Fibroblast of mammary gland (primary cell): ENCODE measurements at regions not wholly inside any gene's neighbourhood (a gene's known extent, or its start where the extent isn't known, plus 50 kb on each side); places are given as distances from the start of the nearest gene placed in this dataset.

Source experiments
- DNase-seq: peaks from one replicate; pipeline ENCODE4 v3.0.0-alpha.2; 2010; ENCODE audit warnings: low read depth
- H3K4me3 ChIP-seq: 2 replicates; pipeline ENCODE4 v1.5.1; 2011; ENCODE audit warnings: low read depth, mild to moderate bottlenecking, low read length, moderate library complexity; ENCODE audit not compliant: control insufficient read depth
- TF ChIP-seq, protein P1 (sequence below): conservative IDR thresholded peaks from 2 replicates; pipeline ENCODE4 v1.5.1; 2011; ENCODE audit warnings: low read depth, low read length, inconsistent platforms; ENCODE audit not compliant: control insufficient read depth, insufficient read depth

DNA sequence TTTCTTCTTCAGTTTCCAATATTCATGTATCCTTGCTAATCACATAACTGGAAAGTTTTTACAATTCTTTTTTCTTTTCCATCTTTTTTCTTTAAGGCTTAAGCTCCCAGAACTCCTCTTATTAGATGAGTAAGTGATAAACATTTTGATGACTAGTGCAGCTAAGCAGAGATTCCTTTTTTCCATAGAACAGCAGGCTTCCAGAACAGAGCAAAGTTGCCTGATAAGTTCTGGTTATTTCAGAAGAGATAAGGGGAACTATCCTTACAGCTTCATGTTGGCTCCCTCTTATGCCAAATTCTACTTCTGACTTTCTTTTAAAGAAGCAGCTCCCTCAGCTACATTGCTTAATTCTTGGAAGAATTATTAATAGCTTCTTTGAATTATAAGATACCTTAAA is 194.7 kb upstream of the FAR2 start:
- TF ChIP-seq, protein P1, sequence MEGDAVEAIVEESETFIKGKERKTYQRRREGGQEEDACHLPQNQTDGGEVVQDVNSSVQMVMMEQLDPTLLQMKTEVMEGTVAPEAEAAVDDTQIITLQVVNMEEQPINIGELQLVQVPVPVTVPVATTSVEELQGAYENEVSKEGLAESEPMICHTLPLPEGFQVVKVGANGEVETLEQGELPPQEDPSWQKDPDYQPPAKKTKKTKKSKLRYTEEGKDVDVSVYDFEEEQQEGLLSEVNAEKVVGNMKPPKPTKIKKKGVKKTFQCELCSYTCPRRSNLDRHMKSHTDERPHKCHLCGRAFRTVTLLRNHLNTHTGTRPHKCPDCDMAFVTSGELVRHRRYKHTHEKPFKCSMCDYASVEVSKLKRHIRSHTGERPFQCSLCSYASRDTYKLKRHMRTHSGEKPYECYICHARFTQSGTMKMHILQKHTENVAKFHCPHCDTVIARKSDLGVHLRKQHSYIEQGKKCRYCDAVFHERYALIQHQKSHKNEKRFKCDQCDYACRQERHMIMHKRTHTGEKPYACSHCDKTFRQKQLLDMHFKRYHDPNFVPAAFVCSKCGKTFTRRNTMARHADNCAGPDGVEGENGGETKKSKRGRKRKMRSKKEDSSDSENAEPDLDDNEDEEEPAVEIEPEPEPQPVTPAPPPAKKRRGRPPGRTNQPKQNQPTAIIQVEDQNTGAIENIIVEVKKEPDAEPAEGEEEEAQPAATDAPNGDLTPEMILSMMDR = no peak
- H3K4me3 ChIP-seq = no peak overlapping the region
- DNase-seq = peak; percentile 41

DNA sequence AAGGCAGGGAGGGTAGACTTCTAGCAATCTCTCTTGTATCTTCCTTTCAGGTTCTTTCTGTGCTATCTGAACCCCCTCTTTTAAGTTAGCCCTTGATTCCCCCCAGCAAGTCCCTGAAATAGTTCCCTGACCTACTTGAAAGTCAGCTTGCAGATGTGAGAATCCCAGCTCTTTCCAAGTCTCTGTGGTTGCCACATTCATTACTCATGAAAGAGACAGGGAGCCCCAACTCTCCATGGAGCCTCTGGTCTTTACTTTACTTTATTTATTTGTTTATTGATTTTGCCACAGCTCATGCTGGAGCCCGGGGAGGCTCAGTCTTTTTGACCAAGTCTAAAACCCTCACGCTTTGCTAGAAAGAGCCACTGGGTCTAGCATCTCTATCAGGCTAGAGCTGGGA is 193.6 kb upstream of the FAR2 start:
- no peak overlapping the region for H3K4me3 ChIP-seq
- TF ChIP-seq, protein P1 = no peak
- DNase-seq = peak; percentile 83

DNA sequence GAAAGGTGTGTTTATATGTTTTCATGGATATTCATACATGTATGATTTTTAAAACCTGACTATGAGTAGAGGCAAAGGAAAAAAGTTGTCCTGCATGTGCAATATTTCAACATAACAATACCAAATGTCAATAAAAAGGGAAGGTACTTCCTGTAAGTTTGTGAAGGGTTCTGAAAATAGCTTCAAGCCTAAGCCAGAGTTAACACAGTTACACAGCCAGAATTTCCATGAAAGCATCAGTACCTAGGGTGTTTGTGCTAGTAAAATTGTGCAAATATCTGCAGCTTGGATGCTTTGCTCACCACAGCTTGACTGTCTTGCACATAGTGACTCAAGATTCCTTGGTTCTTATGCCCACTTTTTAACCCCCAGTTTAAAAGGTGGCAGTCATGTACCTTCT is 193.1 kb upstream of the FAR2 start:
- DNase-seq = no peak
- TF ChIP-seq, protein P1 = no peak
- no peak overlapping the region for H3K4me3 ChIP-seq

DNA sequence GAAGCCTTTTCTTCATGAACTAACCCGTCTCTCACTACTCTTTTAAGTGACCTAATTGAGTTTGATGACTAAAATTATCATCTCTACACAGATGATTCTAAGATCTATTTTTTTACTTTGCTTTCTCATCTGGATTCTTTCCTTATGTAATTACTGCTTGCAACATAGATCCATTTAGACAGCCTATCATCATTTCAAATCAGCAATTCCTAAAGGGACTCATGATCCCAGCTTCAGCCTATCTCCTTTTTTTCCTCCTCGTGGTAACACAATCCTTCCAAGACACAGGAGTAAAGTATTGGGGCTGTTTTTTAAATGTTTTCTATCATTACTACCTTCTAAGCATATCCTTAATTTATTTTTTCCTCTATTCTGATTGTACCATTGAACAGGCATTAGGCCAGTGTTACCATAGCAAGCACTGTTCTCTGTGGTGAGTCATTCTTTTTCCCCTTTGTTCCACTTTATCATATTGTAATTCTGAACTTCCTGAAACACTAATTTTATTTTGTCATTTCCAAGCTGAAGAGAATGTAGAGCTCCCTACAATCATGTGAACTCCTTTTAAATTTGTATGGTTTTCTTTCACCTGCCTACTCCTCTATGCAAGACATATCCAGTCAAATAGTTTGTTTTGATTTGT is 190.4 kb upstream of the FAR2 start:
- TF ChIP-seq, protein P1 = no peak
- DNase-seq = peak; percentile 78
- H3K4me3 ChIP-seq = no peak overlapping the region

DNA sequence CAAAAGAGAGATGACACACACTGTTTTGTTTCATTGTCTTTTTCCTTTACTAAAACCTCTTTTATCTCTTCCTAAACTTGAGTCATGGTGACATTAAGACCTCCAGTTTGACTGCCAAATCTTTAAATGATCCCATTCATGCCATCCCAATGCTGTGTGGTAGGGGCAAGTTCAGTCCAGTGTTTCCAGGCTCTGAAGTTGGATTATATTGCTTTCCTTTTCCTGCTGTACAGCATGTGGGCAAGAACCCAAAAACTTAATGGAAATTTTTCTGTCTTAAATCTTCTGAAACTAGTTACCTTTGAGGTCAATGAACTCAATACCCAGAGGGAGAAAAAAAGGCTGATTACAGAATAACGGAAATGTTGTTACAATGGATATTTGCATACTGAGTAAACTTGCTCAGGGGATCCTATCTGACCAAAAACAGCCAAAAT is 187.1 kb upstream of the FAR2 start:
- TF ChIP-seq, protein P1 = no peak
- H3K4me3 ChIP-seq = no peak overlapping the region
- DNase-seq = peak; percentile 65

GRCh38 chr12:28963554-28963953 is 185.5 kb upstream of the FAR2 start:
- DNase-seq = peak; percentile 72
- TF ChIP-seq, protein P1 = peak; percentile 71
- H3K4me3 ChIP-seq = no peak overlapping the region

- no peak overlapping the region for H3K4me3 ChIP-seq
- peak; percentile 51 for DNase-seq
- TF ChIP-seq, protein P1 = no peak
These were observed 182.9 kb upstream of the FAR2 start for GRCh38 chr12:28966046-28966780.
